Activated naive CD8-positive, alpha-beta T cell treated with anti-CD3 and anti-CD28 coated beads, Interleukin-2, amount 10 ng/mL, durations not matched to agents 7 days and 5 days (primary cell): ENCODE measurements at regions not wholly inside any gene's neighbourhood (a gene's known extent, or its start where the extent isn't known, plus 50 kb on each side); places are given as distances from the start of the nearest gene placed in this dataset.

Experiments
- ATAC-seq: fragments of 150-1000 bp; cut with Tn5 transposase; one replicate; pipeline ENCODE4 v1.10.0; 2021; ENCODE audit warnings: low read depth, moderate library complexity
- POLR2A ChIA-PET: fragments of 350-600 bp; sonication (Branson Sonifier 250); formaldehyde crosslinking; loops from one replicate; lab custom pipeline; 2021; ENCODE audit warnings: antibody characterized with exemption; lab: Charles Lee
- DNase-seq: peaks from one replicate; pipeline ENCODE4 v3.0.0; 2021
- H3K27ac Mint-ChIP-seq: one replicate; pipeline ENCODE4 v1.8.0; 2022; ENCODE audit warnings: mild to moderate bottlenecking, mixed read lengths
- H3K27me3 Mint-ChIP-seq: one replicate; pipeline ENCODE4 v1.8.0; 2022; ENCODE audit warnings: mild to moderate bottlenecking, moderate library complexity, mixed read lengths
- H3K36me3 Mint-ChIP-seq: one replicate; pipeline ENCODE4 v1.8.0; 2021; ENCODE audit warnings: mild to moderate bottlenecking, mixed read lengths
- H3K4me1 Mint-ChIP-seq: one replicate; pipeline ENCODE4 v1.8.0; 2021; ENCODE audit warnings: mixed read lengths
- H3K4me3 Mint-ChIP-seq: one replicate; pipeline ENCODE4 v1.8.0; 2022; ENCODE audit warnings: mild to moderate bottlenecking, moderate library complexity, mixed read lengths
- H3K9me3 Mint-ChIP-seq: one replicate; pipeline ENCODE4 v1.8.0; 2021; ENCODE audit warnings: mixed read lengths

DNA sequence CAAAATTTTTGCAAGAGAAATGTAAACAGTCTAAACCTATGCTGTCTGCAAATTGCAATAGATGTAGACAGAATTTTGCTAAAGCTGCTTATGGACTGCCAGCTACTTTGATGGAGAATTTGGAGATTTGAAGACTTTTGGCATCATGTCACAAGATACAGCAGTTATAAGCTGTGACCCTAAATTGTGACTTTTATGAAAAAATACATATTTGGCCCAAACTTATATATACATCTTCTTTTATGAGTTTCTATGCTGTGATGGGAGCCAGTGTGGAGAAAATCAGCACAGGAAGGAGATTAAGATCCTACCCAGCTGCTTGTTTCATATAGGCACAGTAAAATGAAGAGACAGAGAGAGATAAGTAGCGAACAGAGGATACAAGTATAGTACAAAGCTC is 1595.4 kb downstream of the PLA2G4A start:
- no peak overlapping the region for H3K27ac Mint-ChIP-seq
- POLR2A ChIA-PET: no interaction called here
- no peaks in the 10 kb centered on the region for H3K36me3 Mint-ChIP-seq
- H3K27me3 Mint-ChIP-seq: no peaks in the 10 kb centered on the region
- H3K9me3 Mint-ChIP-seq: no peaks in the 10 kb centered on the region
- no peak overlapping the region for H3K4me3 Mint-ChIP-seq
- no peaks in the 10 kb centered on the region for H3K4me1 Mint-ChIP-seq
- ATAC-seq (no peak), DNase-seq (no peak)

DNA sequence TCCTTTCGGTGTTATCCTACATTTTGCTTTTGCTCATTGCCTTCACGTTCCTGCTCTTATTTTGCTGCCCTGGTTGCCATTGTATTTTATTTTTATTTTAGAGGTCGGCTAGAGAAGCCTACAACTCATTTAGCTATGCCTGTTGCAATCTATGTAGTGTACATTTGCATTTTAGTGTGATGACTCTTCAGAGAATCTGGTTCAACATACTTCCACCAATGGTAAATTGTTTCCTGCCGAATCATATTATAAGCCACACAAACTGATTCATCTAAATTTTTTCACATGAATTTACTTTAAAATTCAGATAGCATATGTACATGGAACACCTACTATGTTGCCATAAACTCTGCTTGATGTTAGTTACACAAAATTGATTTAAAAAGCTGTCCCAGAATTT is 1596.9 kb downstream of the PLA2G4A start:
- ATAC-seq (no peak), DNase-seq (no peak)
- Mint-ChIP-seq H3K4me3 (no peak overlapping the region), H3K27ac (no peak overlapping the region), H3K36me3 (no peaks in the 10 kb centered on the region), H3K4me1 (no peaks in the 10 kb centered on the region), H3K27me3 (no peaks in the 10 kb centered on the region), H3K9me3 (no peaks in the 10 kb centered on the region)
- POLR2A ChIA-PET: no interaction called here

GRCh38 chr1:188426561-188426960 is 1597.8 kb downstream of the PLA2G4A start:
- no peak for ATAC-seq
- POLR2A ChIA-PET: no interaction called here
- no peaks in the 10 kb centered on the region for H3K27me3 Mint-ChIP-seq
- no peak overlapping the region for H3K27ac Mint-ChIP-seq
- H3K4me1 Mint-ChIP-seq: no peaks in the 10 kb centered on the region
- H3K36me3 Mint-ChIP-seq: no peaks in the 10 kb centered on the region
- DNase-seq: no peak
- no peaks in the 10 kb centered on the region for H3K9me3 Mint-ChIP-seq
- no peak overlapping the region for H3K4me3 Mint-ChIP-seq

GRCh38 chr1:188427642-188428041 is 1598.9 kb downstream of the PLA2G4A start:
- no peaks in the 10 kb centered on the region for H3K9me3 Mint-ChIP-seq
- POLR2A ChIA-PET: no interaction called here
- no peaks in the 10 kb centered on the region for H3K27me3 Mint-ChIP-seq
- H3K36me3 Mint-ChIP-seq: no peaks in the 10 kb centered on the region
- no peak overlapping the region for H3K4me3 Mint-ChIP-seq
- no peaks in the 10 kb centered on the region for H3K4me1 Mint-ChIP-seq
- H3K27ac Mint-ChIP-seq: no peak overlapping the region
- no peak for DNase-seq
- ATAC-seq: no peak

DNA sequence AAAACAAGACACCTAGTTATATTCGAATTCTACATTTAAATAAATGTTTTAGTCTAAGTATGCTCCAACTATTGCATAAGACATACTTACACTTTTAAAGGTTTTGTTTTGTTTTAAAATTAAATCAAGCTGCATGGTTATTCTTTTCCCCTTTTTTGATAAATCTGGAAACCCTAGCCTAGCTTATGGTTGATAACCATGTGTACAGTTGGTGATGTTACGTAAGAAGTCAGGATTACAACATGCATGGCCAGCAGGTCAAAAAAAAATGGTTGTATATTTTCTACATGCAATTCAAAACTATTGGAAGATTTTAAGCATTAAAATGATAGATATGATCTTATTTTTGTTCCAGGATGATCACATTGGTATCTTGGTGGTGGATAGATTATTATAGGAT is 1600.6 kb downstream of the PLA2G4A start:
- H3K27me3 Mint-ChIP-seq: no peaks in the 10 kb centered on the region
- H3K27ac Mint-ChIP-seq: no peak overlapping the region
- no peaks in the 10 kb centered on the region for H3K9me3 Mint-ChIP-seq
- H3K36me3 Mint-ChIP-seq: no peaks in the 10 kb centered on the region
- DNase-seq: no peak
- no peak for ATAC-seq
- H3K4me1 Mint-ChIP-seq: no peaks in the 10 kb centered on the region
- no peak overlapping the region for H3K4me3 Mint-ChIP-seq
- POLR2A ChIA-PET: no interaction called here

- DNase-seq (no peak), ATAC-seq (no peak)
- Mint-ChIP-seq H3K9me3 (no peaks in the 10 kb centered on the region), H3K36me3 (no peaks in the 10 kb centered on the region), H3K4me1 (no peaks in the 10 kb centered on the region), H3K4me3 (no peak overlapping the region), H3K27ac (no peak overlapping the region), H3K27me3 (no peaks in the 10 kb centered on the region)
- POLR2A ChIA-PET: no interaction called here
Observed at GRCh38 chr1:188432427-188432826, 1603.7 kb downstream of the PLA2G4A start.

DNA sequence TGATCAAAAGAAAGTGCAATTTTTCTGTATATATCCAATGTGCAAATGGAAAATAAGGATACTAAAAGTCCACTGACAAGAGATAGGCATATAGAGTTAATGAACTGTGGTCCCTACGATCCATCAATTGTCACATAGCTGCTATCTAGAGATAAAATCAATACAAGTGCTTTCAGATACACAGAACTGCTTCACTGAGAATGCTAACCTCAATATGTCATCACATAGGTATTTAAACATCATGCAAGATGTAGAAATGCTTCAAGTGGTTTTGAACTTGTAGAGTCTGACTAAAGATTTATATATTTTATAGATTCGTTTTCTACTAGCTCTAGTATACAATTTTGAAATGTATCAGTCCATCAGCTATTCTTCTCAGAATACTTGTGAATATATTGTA is 1604.7 kb downstream of the PLA2G4A start:
- Mint-ChIP-seq H3K4me3 (no peak overlapping the region), H3K27ac (no peak overlapping the region), H3K27me3 (no peaks in the 10 kb centered on the region), H3K4me1 (no peaks in the 10 kb centered on the region), H3K9me3 (no peaks in the 10 kb centered on the region), H3K36me3 (no peaks in the 10 kb centered on the region)
- POLR2A ChIA-PET: no interaction called here
- no peak for DNase-seq
- ATAC-seq: no peak

- Mint-ChIP-seq H3K27ac (no peak overlapping the region), H3K27me3 (no peaks in the 10 kb centered on the region), H3K9me3 (no peaks in the 10 kb centered on the region), H3K4me3 (no peak overlapping the region), H3K36me3 (no peaks in the 10 kb centered on the region), H3K4me1 (no peaks in the 10 kb centered on the region)
- POLR2A ChIA-PET: no interaction called here
- DNase-seq (no peak), ATAC-seq (no peak)
Observed at GRCh38 chr1:188444526-188444925, 1615.8 kb downstream of the PLA2G4A start.

DNA sequence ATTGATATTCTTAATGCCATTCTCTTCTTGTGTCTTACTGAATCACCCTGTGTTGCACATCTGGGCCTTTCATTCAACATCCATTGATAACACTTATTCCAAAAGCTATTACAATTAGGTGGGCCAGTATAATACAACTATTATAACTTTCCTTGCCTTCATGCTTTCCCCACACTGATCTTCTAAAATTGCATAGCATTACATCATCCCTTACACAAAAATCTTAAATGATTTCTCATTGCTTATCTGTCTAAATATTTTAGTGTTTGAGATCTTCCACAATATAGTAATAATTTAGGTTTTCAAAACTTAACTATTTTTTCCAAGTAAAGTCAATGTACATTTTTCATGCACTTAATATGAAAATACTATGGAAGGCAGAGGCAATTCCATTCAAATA is 1634.1 kb downstream of the PLA2G4A start:
- ATAC-seq: no peak
- Mint-ChIP-seq H3K27ac (no peak overlapping the region), H3K27me3 (no peaks in the 10 kb centered on the region), H3K4me3 (no peak overlapping the region), H3K4me1 (no peaks in the 10 kb centered on the region), H3K9me3 (no peaks in the 10 kb centered on the region), H3K36me3 (no peaks in the 10 kb centered on the region)
- POLR2A ChIA-PET: no interaction called here
- DNase-seq: no peak

- DNase-seq: no peak
- ATAC-seq: no peak
- POLR2A ChIA-PET: no interaction called here
- no peak overlapping the region for H3K4me3 Mint-ChIP-seq
- H3K36me3 Mint-ChIP-seq: no peaks in the 10 kb centered on the region
- no peaks in the 10 kb centered on the region for H3K27me3 Mint-ChIP-seq
- H3K27ac Mint-ChIP-seq: no peak overlapping the region
- no peaks in the 10 kb centered on the region for H3K9me3 Mint-ChIP-seq
- no peaks in the 10 kb centered on the region for H3K4me1 Mint-ChIP-seq
Observed at GRCh38 chr1:188463919-188464318, 1635.2 kb downstream of the PLA2G4A start.

DNA sequence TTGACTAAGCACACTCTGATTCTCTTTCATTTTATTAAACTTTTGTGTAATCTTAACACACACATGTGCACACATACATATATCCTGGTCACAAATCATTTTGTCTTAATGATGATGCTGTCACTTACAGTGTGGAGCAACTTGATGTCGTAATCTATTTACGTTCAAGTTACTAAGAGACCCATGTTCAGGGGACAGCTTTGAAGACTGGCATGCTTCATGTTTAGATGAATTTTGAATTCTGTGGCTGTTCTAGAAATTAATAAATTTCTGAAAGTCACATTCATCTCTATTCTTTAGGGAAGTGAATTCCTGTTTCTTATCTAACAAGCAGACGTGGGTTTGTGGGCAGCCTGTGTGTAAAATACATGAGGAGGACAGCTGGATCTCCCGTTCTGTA is 1637.8 kb downstream of the PLA2G4A start:
- no peak for ATAC-seq
- Mint-ChIP-seq H3K9me3 (no peaks in the 10 kb centered on the region), H3K4me1 (no peaks in the 10 kb centered on the region), H3K27ac (no peak overlapping the region), H3K36me3 (no peaks in the 10 kb centered on the region), H3K4me3 (no peak overlapping the region), H3K27me3 (no peaks in the 10 kb centered on the region)
- POLR2A ChIA-PET: no interaction called here
- DNase-seq: no peak

DNA sequence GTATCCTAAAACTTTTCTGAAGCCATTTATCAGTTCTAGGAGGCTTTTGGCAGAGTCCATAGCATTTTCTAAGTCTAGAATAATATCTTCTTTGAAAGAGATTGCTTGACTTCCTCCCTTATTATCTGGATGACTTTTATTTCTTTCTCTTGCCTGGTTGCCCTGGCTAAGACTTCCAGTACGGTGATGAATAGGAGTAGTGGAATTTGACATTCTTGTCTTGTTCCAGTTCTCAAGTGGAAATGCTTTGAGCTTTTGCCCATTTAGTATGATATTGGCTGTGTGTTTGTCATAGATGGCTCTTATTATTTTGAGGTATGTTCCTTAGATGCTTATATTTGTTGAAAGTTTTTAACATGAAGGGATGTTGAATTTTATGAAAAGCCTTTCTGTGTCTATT is 1647.9 kb downstream of the PLA2G4A start:
- H3K27me3 Mint-ChIP-seq: no peaks in the 10 kb centered on the region
- no peaks in the 10 kb centered on the region for H3K36me3 Mint-ChIP-seq
- no peak for DNase-seq
- no peaks in the 10 kb centered on the region for H3K4me1 Mint-ChIP-seq
- ATAC-seq: no peak
- H3K4me3 Mint-ChIP-seq: no peak overlapping the region
- POLR2A ChIA-PET: no interaction called here
- H3K27ac Mint-ChIP-seq: no peak overlapping the region
- peaks cover 1% of the 10 kb centered on the region for H3K9me3 Mint-ChIP-seq

- POLR2A ChIA-PET: no interaction called here
- Mint-ChIP-seq H3K9me3 (peaks cover 3% of the 10 kb centered on the region), H3K36me3 (no peaks in the 10 kb centered on the region), H3K4me3 (no peak overlapping the region), H3K27me3 (no peaks in the 10 kb centered on the region), H3K4me1 (no peaks in the 10 kb centered on the region), H3K27ac (no peak overlapping the region)
- no peak for DNase-seq
- ATAC-seq: no peak
Observed at GRCh38 chr1:188489336-188490112, 1660.8 kb downstream of the PLA2G4A start.

- ATAC-seq (no peak), DNase-seq (no peak)
- no peaks in the 10 kb centered on the region for H3K4me1 Mint-ChIP-seq
- no peak overlapping the region for H3K4me3 Mint-ChIP-seq
- H3K27ac Mint-ChIP-seq: no peak overlapping the region
- POLR2A ChIA-PET: no interaction called here
- H3K27me3 Mint-ChIP-seq: no peaks in the 10 kb centered on the region
- peaks cover 8% of the 10 kb centered on the region for H3K9me3 Mint-ChIP-seq
- no peaks in the 10 kb centered on the region for H3K36me3 Mint-ChIP-seq
Observed at GRCh38 chr1:188496506-188496905, 1667.8 kb downstream of the PLA2G4A start.

DNA sequence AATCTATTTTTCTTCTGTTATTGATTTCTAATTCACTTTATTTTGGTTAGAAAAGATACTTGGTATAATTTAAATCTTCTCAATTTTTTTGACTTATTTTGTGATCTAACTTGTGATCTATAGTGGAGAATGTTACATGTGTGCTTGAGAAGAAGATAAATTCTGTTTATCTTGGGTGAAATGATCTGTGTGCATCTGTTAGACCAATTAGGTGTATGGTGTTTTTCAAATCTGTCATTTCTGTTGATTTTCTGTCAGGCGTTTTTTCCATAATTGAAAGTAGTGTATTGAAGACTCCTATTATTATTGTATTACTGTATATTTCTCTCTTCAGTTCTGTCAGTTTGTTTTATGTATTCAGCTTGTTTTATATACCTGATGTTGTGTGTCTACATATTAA is 1668.3 kb downstream of the PLA2G4A start:
- no peak overlapping the region for H3K4me3 Mint-ChIP-seq
- POLR2A ChIA-PET: no interaction called here
- H3K27ac Mint-ChIP-seq: no peak overlapping the region
- ATAC-seq (no peak), DNase-seq (no peak)
- H3K9me3 Mint-ChIP-seq: peaks cover 8% of the 10 kb centered on the region
- no peaks in the 10 kb centered on the region for H3K36me3 Mint-ChIP-seq
- no peaks in the 10 kb centered on the region for H3K4me1 Mint-ChIP-seq
- H3K27me3 Mint-ChIP-seq: no peaks in the 10 kb centered on the region
